PC-3 (cell line): ENCODE measurements at regions not wholly inside any gene's neighbourhood (a gene's known extent, or its start where the extent isn't known, plus 50 kb on each side); places are given as distances from the start of the nearest gene placed in this dataset.

Source experiments
- CTCF ChIP-seq: fragments of 300-600 bp; sonication (generic); conservative IDR thresholded peaks from 2 replicates; pipeline ENCODE4 v1.5.1; 2017; ENCODE audit warnings: antibody characterized with exemption, low read depth, mild to moderate bottlenecking, low read length
- EZH2 ChIP-seq: fragments of 300-600 bp; sonication (generic); IDR thresholded peaks from one replicate; pipeline ENCODE4 v1.6.1; 2017; ENCODE audit warnings: antibody characterized with exemption, mild to moderate bottlenecking, low read length; ENCODE audit not compliant: unreplicated experiment
- EZH2phosphoT487 ChIP-seq: fragments of 300-600 bp; sonication (generic); IDR thresholded peaks from 2 replicates; pipeline ENCODE4 v1.6.1; 2018; ENCODE audit warnings: mild to moderate bottlenecking, antibody characterized with exemption, low read length, borderline replicate concordance

GRCh38 chr11:69984457-69985261, 93.5 kb upstream of the ANO1 start:
- no peak for TF ChIP-seq CTCF
- TF ChIP-seq EZH2phosphoT487, result no peak
- no peak for TF ChIP-seq EZH2
